Muscle of leg (tissue), 3 donors: ENCODE measurements at regions not wholly inside any gene's neighbourhood (a gene's known extent, or its start where the extent isn't known, plus 50 kb on each side); places are given as distances from the start of the nearest gene placed in this dataset.

ENCODE experiments used
- DNase-seq: peaks from one replicate; pipeline ENCODE4 v3.0.0; 2013
- H3K27ac ChIP-seq: one replicate; pipeline ENCODE4 v1.5.1; 2013; ENCODE audit warnings: mild to moderate bottlenecking, low read length, control low read depth
- H3K27me3 ChIP-seq: one replicate; pipeline ENCODE4 v1.6.1; 2013; ENCODE audit warnings: low read length; ENCODE audit not compliant: control insufficient read depth, insufficient read depth
- H3K36me3 ChIP-seq: one replicate; pipeline ENCODE4 v1.6.1; 2013; ENCODE audit warnings: low read length; ENCODE audit not compliant: control insufficient read depth, insufficient read depth
- H3K4me1 ChIP-seq: one replicate; pipeline ENCODE4 v1.6.1; 2013; ENCODE audit warnings: low read length; ENCODE audit not compliant: control insufficient read depth, insufficient read depth
- H3K4me3 ChIP-seq: one replicate; pipeline ENCODE4 v1.5.1; 2013; ENCODE audit warnings: low read length, control low read depth
- H3K9me3 ChIP-seq: replicated peaks from 2 replicates; pipeline ENCODE4 v1.6.1; 2013; ENCODE audit warnings: low read depth, low read length; ENCODE audit not compliant: control insufficient read depth
- WGBS: methylation state at CpG from one replicate; pipeline ENCODE4 v1.1.5; 2013; ENCODE audit warnings: missing lambda C conversion rate; ENCODE audit not compliant: insufficient coverage; 5-methylcytosine and 5-hydroxymethylcytosine counted together

DNA sequence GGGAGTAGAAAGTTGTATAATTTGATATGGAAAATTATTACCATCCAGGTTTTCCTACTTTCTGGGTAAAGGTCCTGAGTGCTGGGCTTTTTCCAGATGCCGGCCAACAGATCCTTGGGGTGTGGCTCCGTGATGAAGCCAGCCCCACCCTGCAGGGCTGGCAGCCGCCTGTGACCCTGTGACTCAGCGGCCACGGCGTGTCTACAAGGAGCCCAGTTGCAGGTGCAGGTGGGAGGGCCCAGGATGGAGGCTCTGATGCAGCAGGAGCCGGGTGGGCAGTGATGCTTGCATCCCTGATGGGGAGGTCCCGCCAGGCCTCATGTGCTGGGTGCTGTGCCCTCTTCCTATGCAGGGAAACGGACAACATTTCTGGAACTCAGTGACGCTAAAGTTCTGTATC is 96.0 kb upstream of the ALKAL2 start:
- H3K27me3 ChIP-seq = peaks cover 8% of the 10 kb centered on the region
- no peak overlapping the region for H3K4me3 ChIP-seq
- H3K36me3 ChIP-seq = no peaks in the 10 kb centered on the region
- DNase-seq = no peak
- H3K4me1 ChIP-seq = no peaks in the 10 kb centered on the region
- WGBS = 66% methylated on average over 9 of the region's 10 CpGs
- H3K27ac ChIP-seq = no peak overlapping the region
- no peaks in the 10 kb centered on the region for H3K9me3 ChIP-seq

- H3K4me3 ChIP-seq = no peak overlapping the region
- H3K27me3 ChIP-seq = peaks cover 7% of the 10 kb centered on the region
- H3K9me3 ChIP-seq = no peaks in the 10 kb centered on the region
- no peak overlapping the region for H3K27ac ChIP-seq
- no peaks in the 10 kb centered on the region for H3K4me1 ChIP-seq
- no peak for DNase-seq
- WGBS = 25% methylated on average over 11 of the region's 13 CpGs
- H3K36me3 ChIP-seq = no peaks in the 10 kb centered on the region
Observed at GRCh38 chr2:383178-383577, 95.3 kb upstream of the ALKAL2 start.

GRCh38 chr2:382728-383022 is 94.8 kb upstream of the ALKAL2 start:
- Histone ChIP-seq H3K4me1 (no peaks in the 10 kb centered on the region), H3K36me3 (no peaks in the 10 kb centered on the region), H3K27me3 (peaks cover 4% of the 10 kb centered on the region), H3K27ac (no peak overlapping the region), H3K9me3 (peaks cover under 1% of the 10 kb centered on the region), H3K4me3 (no peak overlapping the region)
- 95% methylated on average over 4 of the region's 7 CpGs for WGBS
- DNase-seq = no peak

- Histone ChIP-seq H3K4me1 (no peaks in the 10 kb centered on the region), H3K4me3 (no peak overlapping the region), H3K27ac (no peak overlapping the region), H3K27me3 (peaks cover 4% of the 10 kb centered on the region), H3K9me3 (peaks cover 5% of the 10 kb centered on the region), H3K36me3 (no peaks in the 10 kb centered on the region)
- WGBS = 41% methylated on average over 9 of the region's 20 CpGs
- DNase-seq = no peak
Observed at GRCh38 chr2:381941-382727, 94.2 kb upstream of the ALKAL2 start.

- DNase-seq = no peak
- H3K36me3 ChIP-seq = no peaks in the 10 kb centered on the region
- 71% methylated on average over 9 of the region's 10 CpGs for WGBS
- no peak overlapping the region for H3K27ac ChIP-seq
- H3K4me1 ChIP-seq = no peaks in the 10 kb centered on the region
- no peak overlapping the region for H3K4me3 ChIP-seq
- peaks cover 5% of the 10 kb centered on the region for H3K9me3 ChIP-seq
- H3K27me3 ChIP-seq = peaks cover 4% of the 10 kb centered on the region
Observed at GRCh38 chr2:381181-381580, 93.3 kb upstream of the ALKAL2 start.

DNA sequence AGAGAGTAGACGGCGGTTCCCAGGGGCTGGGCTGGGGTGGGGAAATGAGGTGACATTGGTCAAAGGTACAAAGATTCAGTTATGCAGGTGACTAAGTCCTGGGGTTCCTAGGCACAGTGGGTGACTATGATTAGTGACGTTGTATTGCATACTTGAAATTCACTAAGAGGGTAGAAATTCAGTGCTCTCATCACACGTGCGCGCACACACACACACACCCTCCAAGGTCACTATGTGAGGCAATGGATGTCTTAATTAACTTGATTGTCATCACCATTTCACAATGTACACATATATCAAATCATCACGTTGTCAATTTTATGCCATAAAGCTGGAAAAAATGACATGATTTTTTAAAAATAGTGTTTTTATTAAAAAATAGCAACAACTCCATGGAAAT is 92.9 kb upstream of the ALKAL2 start:
- Histone ChIP-seq H3K27me3 (peaks cover 4% of the 10 kb centered on the region), H3K36me3 (no peaks in the 10 kb centered on the region), H3K4me1 (no peaks in the 10 kb centered on the region), H3K9me3 (peaks cover 5% of the 10 kb centered on the region), H3K4me3 (no peak overlapping the region), H3K27ac (no peak overlapping the region)
- no CpG with 5 or more reads among the region's 7 CpGs for WGBS
- no peak for DNase-seq

DNA sequence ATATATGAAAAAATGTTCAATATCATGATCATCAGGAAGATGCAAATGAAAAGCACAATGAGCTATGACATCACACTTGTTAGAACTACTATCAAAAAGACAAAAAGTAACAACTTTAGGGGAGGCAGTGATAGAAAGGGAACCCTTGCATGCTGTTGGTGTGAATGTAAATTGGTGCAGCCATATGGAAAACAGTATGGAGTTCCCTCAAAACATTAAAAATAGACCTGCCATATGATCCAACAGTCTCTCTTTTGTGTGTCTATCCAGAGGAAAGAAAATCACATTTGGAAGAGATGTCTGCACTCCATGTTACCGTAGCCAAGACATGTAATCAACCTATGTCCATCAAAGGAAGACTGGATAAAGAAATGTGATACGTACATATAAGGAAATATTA is 92.3 kb upstream of the ALKAL2 start:
- no CpG with 5 or more reads among the region's 2 CpGs for WGBS
- DNase-seq = no peak
- peaks cover 5% of the 10 kb centered on the region for H3K9me3 ChIP-seq
- no peaks in the 10 kb centered on the region for H3K4me1 ChIP-seq
- H3K27me3 ChIP-seq = peaks cover 4% of the 10 kb centered on the region
- no peaks in the 10 kb centered on the region for H3K36me3 ChIP-seq
- no peak overlapping the region for H3K27ac ChIP-seq
- H3K4me3 ChIP-seq = no peak overlapping the region

DNA sequence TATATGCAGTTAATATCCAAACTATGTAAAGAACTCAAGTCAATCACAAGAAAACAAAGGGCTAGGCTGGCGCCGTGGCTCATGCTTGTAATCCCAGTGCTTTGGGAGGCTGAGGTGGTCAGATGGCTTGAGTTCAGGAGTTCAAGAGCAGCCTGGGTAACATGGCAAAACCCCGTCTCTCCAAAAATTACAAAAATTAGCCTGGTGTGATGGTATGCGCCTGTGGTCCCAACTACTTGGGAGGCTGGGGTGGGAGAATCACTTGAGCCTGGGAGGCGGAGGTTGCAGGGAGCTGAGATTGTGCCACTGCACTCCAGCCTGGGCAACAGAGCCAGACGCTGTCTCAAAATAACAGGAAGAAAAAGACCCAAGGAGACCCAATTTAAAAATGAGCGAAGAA is 91.9 kb upstream of the ALKAL2 start:
- H3K27me3 ChIP-seq = peaks cover 4% of the 10 kb centered on the region
- H3K9me3 ChIP-seq = peaks cover 5% of the 10 kb centered on the region
- DNase-seq = no peak
- H3K27ac ChIP-seq = no peak overlapping the region
- H3K36me3 ChIP-seq = no peaks in the 10 kb centered on the region
- H3K4me3 ChIP-seq = no peak overlapping the region
- 100% methylated on average over 2 of the region's 7 CpGs for WGBS
- no peaks in the 10 kb centered on the region for H3K4me1 ChIP-seq

GRCh38 chr2:378364-378763 is 90.5 kb upstream of the ALKAL2 start:
- no peak for DNase-seq
- Histone ChIP-seq H3K4me1 (no peaks in the 10 kb centered on the region), H3K36me3 (no peaks in the 10 kb centered on the region), H3K27ac (no peak overlapping the region), H3K9me3 (peaks cover 5% of the 10 kb centered on the region), H3K27me3 (peaks cover 4% of the 10 kb centered on the region), H3K4me3 (no peak overlapping the region)

GRCh38 chr2:377414-377813 is 89.5 kb upstream of the ALKAL2 start:
- no peak for DNase-seq
- Histone ChIP-seq H3K4me1 (no peaks in the 10 kb centered on the region), H3K4me3 (no peak overlapping the region), H3K9me3 (peaks cover 5% of the 10 kb centered on the region), H3K36me3 (no peaks in the 10 kb centered on the region), H3K27ac (no peak overlapping the region), H3K27me3 (peaks cover 2% of the 10 kb centered on the region)
- WGBS = no CpG with 5 or more reads among the region's 2 CpGs

DNA sequence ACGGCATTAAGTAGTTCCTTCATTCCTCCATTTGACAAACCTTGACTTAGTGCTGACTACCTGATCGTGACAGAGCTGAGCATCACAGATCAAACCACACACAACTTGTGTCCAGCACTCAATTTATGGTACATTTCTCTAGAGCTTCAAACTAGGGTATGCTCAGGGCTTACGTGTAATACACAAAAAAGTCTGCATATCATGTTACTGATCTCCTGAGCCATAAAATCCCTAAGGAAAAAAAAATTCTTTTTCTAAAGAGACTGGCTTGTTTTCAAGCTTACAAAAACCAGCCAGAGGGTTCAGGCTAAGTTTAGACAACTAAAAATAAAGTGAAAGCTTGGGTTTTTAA is 88.0 kb upstream of the ALKAL2 start:
- peaks cover 5% of the 10 kb centered on the region for H3K9me3 ChIP-seq
- H3K27me3 ChIP-seq = no peaks in the 10 kb centered on the region
- DNase-seq = no peak
- H3K36me3 ChIP-seq = no peaks in the 10 kb centered on the region
- no peak overlapping the region for H3K4me3 ChIP-seq
- WGBS = 59% methylated on average over 2 of the region's 3 CpGs
- H3K4me1 ChIP-seq = no peaks in the 10 kb centered on the region
- H3K27ac ChIP-seq = no peak overlapping the region
